ENCODE measurements at regions not wholly inside any gene's neighbourhood (a gene's known extent, or its start where the extent isn't known, plus 50 kb on each side); places are given as distances from the start of the nearest gene placed in this dataset.

DNA sequence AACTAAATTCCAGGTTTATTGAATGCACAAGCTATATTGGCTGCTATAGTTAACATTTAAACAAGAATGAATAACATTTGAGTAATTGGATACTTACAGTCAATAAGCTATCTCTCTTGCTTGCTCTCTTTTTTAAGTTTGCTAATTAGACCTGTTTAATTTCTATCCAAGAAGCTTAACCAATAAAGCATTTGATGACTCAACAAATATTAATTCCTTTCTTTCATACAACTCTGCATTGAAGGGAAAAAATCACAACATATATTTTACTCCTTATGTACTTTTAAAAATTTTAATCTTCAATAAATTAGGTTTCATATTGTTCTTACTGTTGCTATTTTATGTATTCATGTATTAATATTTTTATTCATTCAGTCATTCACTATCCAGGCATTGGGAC, 1552.6 kb upstream of the ADGRL3 start:
- TF ChIP-seq, protein P1, sequence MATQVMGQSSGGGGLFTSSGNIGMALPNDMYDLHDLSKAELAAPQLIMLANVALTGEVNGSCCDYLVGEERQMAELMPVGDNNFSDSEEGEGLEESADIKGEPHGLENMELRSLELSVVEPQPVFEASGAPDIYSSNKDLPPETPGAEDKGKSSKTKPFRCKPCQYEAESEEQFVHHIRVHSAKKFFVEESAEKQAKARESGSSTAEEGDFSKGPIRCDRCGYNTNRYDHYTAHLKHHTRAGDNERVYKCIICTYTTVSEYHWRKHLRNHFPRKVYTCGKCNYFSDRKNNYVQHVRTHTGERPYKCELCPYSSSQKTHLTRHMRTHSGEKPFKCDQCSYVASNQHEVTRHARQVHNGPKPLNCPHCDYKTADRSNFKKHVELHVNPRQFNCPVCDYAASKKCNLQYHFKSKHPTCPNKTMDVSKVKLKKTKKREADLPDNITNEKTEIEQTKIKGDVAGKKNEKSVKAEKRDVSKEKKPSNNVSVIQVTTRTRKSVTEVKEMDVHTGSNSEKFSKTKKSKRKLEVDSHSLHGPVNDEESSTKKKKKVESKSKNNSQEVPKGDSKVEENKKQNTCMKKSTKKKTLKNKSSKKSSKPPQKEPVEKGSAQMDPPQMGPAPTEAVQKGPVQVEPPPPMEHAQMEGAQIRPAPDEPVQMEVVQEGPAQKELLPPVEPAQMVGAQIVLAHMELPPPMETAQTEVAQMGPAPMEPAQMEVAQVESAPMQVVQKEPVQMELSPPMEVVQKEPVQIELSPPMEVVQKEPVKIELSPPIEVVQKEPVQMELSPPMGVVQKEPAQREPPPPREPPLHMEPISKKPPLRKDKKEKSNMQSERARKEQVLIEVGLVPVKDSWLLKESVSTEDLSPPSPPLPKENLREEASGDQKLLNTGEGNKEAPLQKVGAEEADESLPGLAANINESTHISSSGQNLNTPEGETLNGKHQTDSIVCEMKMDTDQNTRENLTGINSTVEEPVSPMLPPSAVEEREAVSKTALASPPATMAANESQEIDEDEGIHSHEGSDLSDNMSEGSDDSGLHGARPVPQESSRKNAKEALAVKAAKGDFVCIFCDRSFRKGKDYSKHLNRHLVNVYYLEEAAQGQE (IDR thresholded peaks at IDR 0.05; ENCODE audit: insufficient read depth in 1 of 2, low read depth in 2 of 2, low read length in 2 of 2) = no peak
- no peak for TF ChIP-seq TAF1 (IDR thresholded peaks at IDR 0.05; ENCODE audit: borderline replicate concordance, insufficient read depth, low read length)
- no peak for TF ChIP-seq FOXP2 (optimal IDR thresholded peaks at IDR 0.05; ENCODE audit: borderline replicate concordance, extremely low read depth, extremely low read length, insufficient read depth)

DNA sequence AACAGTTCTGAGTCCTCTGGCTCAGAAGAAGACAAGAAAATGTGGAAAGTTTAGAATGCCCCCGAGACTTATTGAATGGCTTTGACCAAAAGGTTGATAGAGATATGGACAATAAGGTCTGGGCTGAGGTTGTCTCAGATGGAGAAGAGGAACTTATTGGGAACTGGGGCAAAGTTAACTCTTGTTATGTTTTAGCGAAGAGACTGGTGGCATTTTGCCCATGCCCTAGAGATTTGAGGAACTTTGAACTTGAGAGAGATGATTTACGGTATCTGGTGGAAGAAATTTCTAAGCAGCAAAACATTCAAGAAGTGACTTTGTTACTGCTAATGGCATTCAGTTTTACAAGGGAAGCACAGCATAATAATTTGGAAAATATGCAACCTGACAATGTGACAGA, 1549.3 kb upstream of the ADGRL3 start:
- TF ChIP-seq TAF1 (IDR thresholded peaks at IDR 0.05; ENCODE audit: borderline replicate concordance, insufficient read depth, low read length) (no peak), SIN3A (IDR thresholded peaks at IDR 0.05; ENCODE audit: borderline replicate concordance, insufficient read depth, low read length) (no peak), POLR2AphosphoS5 (IDR thresholded peaks at IDR 0.05; ENCODE audit: low read depth, low read length) (no peak), FOXP2 (optimal IDR thresholded peaks at IDR 0.05; ENCODE audit: borderline replicate concordance, extremely low read depth, extremely low read length, insufficient read depth) (no peak)
- TF ChIP-seq, protein P1 (IDR thresholded peaks at IDR 0.05; ENCODE audit: insufficient read depth in 1 of 2, low read depth in 2 of 2, low read length in 2 of 2) = no peak

DNA sequence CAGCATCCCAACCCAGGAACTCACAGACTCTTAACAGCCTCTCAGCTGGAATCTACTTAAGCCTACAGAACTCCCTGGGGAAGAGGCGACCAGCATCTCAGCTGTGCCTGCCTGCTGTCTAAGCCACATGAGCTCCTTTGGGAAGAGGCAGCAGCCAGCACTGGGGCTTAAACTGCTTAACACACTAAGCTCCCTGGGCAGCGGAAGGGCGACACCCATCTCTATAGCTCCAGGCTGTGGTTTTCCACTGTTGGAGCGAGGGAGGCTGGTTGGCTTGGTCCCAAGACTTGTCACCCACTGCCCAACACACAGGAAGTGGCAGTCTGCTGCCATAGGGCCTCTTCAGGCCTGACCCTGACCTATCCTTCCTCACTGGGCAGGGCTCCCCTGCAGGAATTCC, 1544.1 kb upstream of the ADGRL3 start:
- TF ChIP-seq, protein P1 (IDR thresholded peaks at IDR 0.05; ENCODE audit: insufficient read depth in 1 of 2, low read depth in 2 of 2, low read length in 2 of 2) = no peak
- TF ChIP-seq FOXP2 (optimal IDR thresholded peaks at IDR 0.05; ENCODE audit: borderline replicate concordance, extremely low read depth, extremely low read length, insufficient read depth) (no peak), TAF1 (IDR thresholded peaks at IDR 0.05; ENCODE audit: borderline replicate concordance, insufficient read depth, low read length) (no peak), SIN3A (IDR thresholded peaks at IDR 0.05; ENCODE audit: borderline replicate concordance, insufficient read depth, low read length) (no peak), POLR2AphosphoS5 (IDR thresholded peaks at IDR 0.05; ENCODE audit: low read depth, low read length) (no peak)

DNA sequence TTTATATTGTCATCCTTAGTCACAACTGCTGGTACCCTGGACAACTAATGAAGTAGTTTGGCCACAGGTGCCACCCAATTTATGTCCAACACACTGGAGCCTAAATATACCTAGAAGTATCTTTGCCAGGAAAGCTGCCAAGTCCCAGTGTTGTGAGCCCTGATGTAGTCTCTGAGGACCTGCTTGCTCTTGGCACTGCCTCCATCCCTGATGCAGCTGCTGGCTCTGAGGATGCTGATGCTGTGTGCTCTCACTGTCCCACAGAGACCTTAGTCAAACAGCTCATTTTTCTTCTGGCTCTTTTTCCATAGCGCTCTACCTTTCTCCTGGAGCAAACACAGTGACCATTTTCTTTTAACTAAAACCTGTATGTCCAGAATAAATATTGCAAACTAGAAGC, 1535.4 kb upstream of the ADGRL3 start:
- TF ChIP-seq POLR2AphosphoS5 (IDR thresholded peaks at IDR 0.05; ENCODE audit: low read depth, low read length) (no peak), FOXP2 (optimal IDR thresholded peaks at IDR 0.05; ENCODE audit: borderline replicate concordance, extremely low read depth, extremely low read length, insufficient read depth) (no peak), SIN3A (IDR thresholded peaks at IDR 0.05; ENCODE audit: borderline replicate concordance, insufficient read depth, low read length) (no peak), TAF1 (IDR thresholded peaks at IDR 0.05; ENCODE audit: borderline replicate concordance, insufficient read depth, low read length) (no peak)
- TF ChIP-seq, protein P1 (IDR thresholded peaks at IDR 0.05; ENCODE audit: insufficient read depth in 1 of 2, low read depth in 2 of 2, low read length in 2 of 2) = no peak

DNA sequence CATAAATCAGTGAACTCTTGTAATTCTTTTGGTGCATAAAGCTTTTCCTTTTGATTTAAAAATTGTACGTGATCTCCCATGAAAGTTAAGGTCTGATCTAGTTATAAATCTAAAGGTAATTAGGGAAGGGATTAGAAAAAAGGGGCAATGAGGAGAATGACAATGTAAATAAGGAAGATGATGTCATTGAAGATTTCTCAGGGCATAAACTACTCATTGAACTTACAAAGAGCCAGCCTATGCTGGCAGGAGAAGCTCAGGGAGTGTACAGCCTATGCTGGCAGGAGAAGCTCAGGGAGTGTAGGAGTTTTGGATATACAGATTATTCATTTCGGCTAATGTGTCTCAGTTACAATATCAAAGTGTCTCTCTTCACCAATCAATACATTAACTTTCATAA, 1533.5 kb upstream of the ADGRL3 start:
- no peak for TF ChIP-seq SIN3A (IDR thresholded peaks at IDR 0.05; ENCODE audit: borderline replicate concordance, insufficient read depth, low read length)
- no peak for TF ChIP-seq FOXP2 (optimal IDR thresholded peaks at IDR 0.05; ENCODE audit: borderline replicate concordance, extremely low read depth, extremely low read length, insufficient read depth)
- TF ChIP-seq, protein P1 (IDR thresholded peaks at IDR 0.05; ENCODE audit: insufficient read depth in 1 of 2, low read depth in 2 of 2, low read length in 2 of 2) = no peak
- TF ChIP-seq TAF1 (IDR thresholded peaks at IDR 0.05; ENCODE audit: borderline replicate concordance, insufficient read depth, low read length) = no peak
- TF ChIP-seq POLR2AphosphoS5 (IDR thresholded peaks at IDR 0.05; ENCODE audit: low read depth, low read length) = no peak

Measured in PFSK-1 (cell line).